ENCODE measurements at regions not wholly inside any gene's neighbourhood (a gene's known extent, or its start where the extent isn't known, plus 50 kb on each side); places are given as distances from the start of the nearest gene placed in this dataset.

GRCh38 chr9:63289971-63290370, 1995.0 kb downstream of the FOXD4L5 start:
- DNase-seq (ENCODE audit: low read depth in 4 of 4, low spot score in 3 of 4): peak in 1 of 4 donors; percentile 0
